Occipital lobe (tissue), 1 donor: ENCODE measurements at regions not wholly inside any gene's neighbourhood (a gene's known extent, or its start where the extent isn't known, plus 50 kb on each side); places are given as distances from the start of the nearest gene placed in this dataset.

Experiments
- DNase-seq: peaks from one replicate; lab custom pipeline; 2025; lab: John Stamatoyannopoulos, UW

GRCh38 chr10:78295242-78295641 lies 261.6 kb downstream of the RPS24 start:
- no peak for DNase-seq

- DNase-seq: no peak
These were observed 263.1 kb downstream of the RPS24 start for GRCh38 chr10:78296785-78297184.

GRCh38 chr10:78297997-78298396 lies 264.3 kb downstream of the RPS24 start:
- DNase-seq: no peak

GRCh38 chr10:78298835-78299234 lies 265.2 kb downstream of the RPS24 start:
- DNase-seq: no peak

- DNase-seq: no peak
These were observed 266.3 kb downstream of the RPS24 start for GRCh38 chr10:78299851-78300468.

- no peak for DNase-seq
These were observed 266.9 kb downstream of the RPS24 start for GRCh38 chr10:78300526-78300925.

GRCh38 chr10:78301481-78301880 lies 267.8 kb downstream of the RPS24 start:
- DNase-seq: no peak

- DNase-seq: no peak
These were observed 268.5 kb downstream of the RPS24 start for GRCh38 chr10:78301891-78302738.

- no peak for DNase-seq
These were observed 269.0 kb downstream of the RPS24 start for GRCh38 chr10:78302739-78302988.

GRCh38 chr10:78302989-78303854 lies 269.6 kb downstream of the RPS24 start:
- peak; percentile 92 for DNase-seq

- no peak for DNase-seq
These were observed 270.7 kb downstream of the RPS24 start for GRCh38 chr10:78304091-78305045.

- DNase-seq: no peak
These were observed 271.6 kb downstream of the RPS24 start for GRCh38 chr10:78305311-78305710.

- no peak for DNase-seq
These were observed 272.7 kb downstream of the RPS24 start for GRCh38 chr10:78306358-78306757.

GRCh38 chr10:78307576-78307975 lies 273.9 kb downstream of the RPS24 start:
- DNase-seq: no peak

GRCh38 chr10:78309536-78310237 lies 276.0 kb downstream of the RPS24 start:
- no peak for DNase-seq

GRCh38 chr10:78310481-78311080 lies 276.9 kb downstream of the RPS24 start:
- no peak for DNase-seq

- DNase-seq: no peak
These were observed 278.8 kb downstream of the RPS24 start for GRCh38 chr10:78312197-78313047.

- DNase-seq: no peak
These were observed 279.4 kb downstream of the RPS24 start for GRCh38 chr10:78313048-78313381.

GRCh38 chr10:78313636-78314035 lies 280.0 kb downstream of the RPS24 start:
- DNase-seq: no peak
